ENCODE measurements at regions not wholly inside any gene's neighbourhood (a gene's known extent, or its start where the extent isn't known, plus 50 kb on each side); places are given as distances from the start of the nearest gene placed in this dataset.

GRCh38 chr4:135383356-135384288 is 1182.0 kb upstream of the PABPC4L start:
- no peak for TF ChIP-seq CTCF (IDR thresholded peaks at IDR 0.05)
- TF ChIP-seq POLR2A (IDR thresholded peaks at IDR 0.05): no peak

Measured in thyroid gland (tissue), 4 donors.